NCI-H1694 (cell line): ENCODE measurements at regions not wholly inside any gene's neighbourhood (a gene's known extent, or its start where the extent isn't known, plus 50 kb on each side); places are given as distances from the start of the nearest gene placed in this dataset.

Experiments used
- DNase-seq: peaks from one replicate; lab custom pipeline; 2025; lab: John Stamatoyannopoulos, UW

GRCh38 chr1:209222826-209223225 is 360.7 kb upstream of the CAMK1G start:
- no peak for DNase-seq

GRCh38 chr1:209223791-209224190 is 359.7 kb upstream of the CAMK1G start:
- no peak for DNase-seq

GRCh38 chr1:209224886-209225285 is 358.6 kb upstream of the CAMK1G start:
- DNase-seq: no peak

GRCh38 chr1:209227171-209227570 is 356.3 kb upstream of the CAMK1G start:
- DNase-seq: no peak

GRCh38 chr1:209227941-209228340 is 355.6 kb upstream of the CAMK1G start:
- DNase-seq: no peak

GRCh38 chr1:209229494-209230061 is 353.9 kb upstream of the CAMK1G start:
- DNase-seq: no peak

GRCh38 chr1:209230314-209230713 is 353.2 kb upstream of the CAMK1G start:
- no peak for DNase-seq

- no peak for DNase-seq
These were observed 351.9 kb upstream of the CAMK1G start for GRCh38 chr1:209231476-209232156.

- DNase-seq: no peak
These were observed 351.3 kb upstream of the CAMK1G start for GRCh38 chr1:209232197-209232596.

- no peak for DNase-seq
These were observed 350.8 kb upstream of the CAMK1G start for GRCh38 chr1:209232759-209233158.

GRCh38 chr1:209235166-209235565 is 348.3 kb upstream of the CAMK1G start:
- no peak for DNase-seq

GRCh38 chr1:209238356-209238755 is 345.2 kb upstream of the CAMK1G start:
- DNase-seq: no peak

GRCh38 chr1:209240351-209240750 is 343.2 kb upstream of the CAMK1G start:
- no peak for DNase-seq

- no peak for DNase-seq
These were observed 342.0 kb upstream of the CAMK1G start for GRCh38 chr1:209241487-209241886.

GRCh38 chr1:209248649-209249279 is 334.8 kb upstream of the CAMK1G start:
- peak; percentile 89 for DNase-seq

GRCh38 chr1:209249280-209249670 is 334.2 kb upstream of the CAMK1G start:
- DNase-seq: no peak

GRCh38 chr1:209249785-209250440 is 333.6 kb upstream of the CAMK1G start:
- DNase-seq: peak; percentile 54

- DNase-seq: no peak
These were observed 332.5 kb upstream of the CAMK1G start for GRCh38 chr1:209250861-209251636.

- DNase-seq: no peak
These were observed 326.7 kb upstream of the CAMK1G start for GRCh38 chr1:209256766-209257350.

- no peak for DNase-seq
These were observed 326.1 kb upstream of the CAMK1G start for GRCh38 chr1:209257454-209257853.

- no peak for DNase-seq
These were observed 323.4 kb upstream of the CAMK1G start for GRCh38 chr1:209260136-209260535.

GRCh38 chr1:209262631-209263030 is 320.9 kb upstream of the CAMK1G start:
- no peak for DNase-seq
